MM.1S (cell line): ENCODE measurements at regions not wholly inside any gene's neighbourhood (a gene's known extent, or its start where the extent isn't known, plus 50 kb on each side); places are given as distances from the start of the nearest gene placed in this dataset.

Experiments
- DNase-seq: peaks from one replicate; pipeline ENCODE4 v3.0.0-alpha.2; 2015
- H2AFZ ChIP-seq: fragments of 300-600 bp; sonication (generic); 2 replicates; pipeline ENCODE4 v1.6.0; 2016; ENCODE audit warnings: antibody characterized with exemption, low read length
- H3F3A ChIP-seq: fragments of 300-600 bp; sonication (generic); 2 replicates; pipeline ENCODE4 v1.6.1; 2016; ENCODE audit warnings: mild to moderate bottlenecking, antibody characterized with exemption, low read length, moderate library complexity, mixed read lengths; ENCODE audit not compliant: insufficient read depth
- H3K27ac ChIP-seq: fragments of 300-600 bp; sonication (generic); 2 replicates; pipeline ENCODE4 v1.5.1; 2016; ENCODE audit warnings: mild to moderate bottlenecking, low read length
- H3K27me3 ChIP-seq: fragments of 300-600 bp; sonication (generic); replicated peaks from 2 replicates; pipeline ENCODE4 v1.6.0; 2016; ENCODE audit warnings: low read length; ENCODE audit not compliant: insufficient read depth
- H3K36me3 ChIP-seq: fragments of 300-600 bp; sonication (generic); replicated peaks from 2 replicates; pipeline ENCODE4 v1.6.1; 2016; ENCODE audit warnings: mild to moderate bottlenecking, low read length, mixed read lengths; ENCODE audit not compliant: insufficient read depth
- H3K4me1 ChIP-seq: fragments of 300-600 bp; sonication (generic); 2 replicates; pipeline ENCODE4 v1.6.1; 2016; ENCODE audit warnings: low read length, mixed read lengths
- H3K4me2 ChIP-seq: fragments of 300-600 bp; sonication (generic); 2 replicates; pipeline ENCODE4 v1.6.0; 2016; ENCODE audit warnings: low read depth, low read length
- H3K4me3 ChIP-seq: fragments of 300-600 bp; sonication (generic); 2 replicates; pipeline ENCODE4 v1.5.1; 2016; ENCODE audit warnings: low read length, mixed read lengths
- H3K79me2 ChIP-seq: fragments of 300-600 bp; sonication (generic); 2 replicates; pipeline ENCODE4 v1.6.1; 2016; ENCODE audit warnings: mixed run types, low read length, mixed read lengths
- H3K9ac ChIP-seq: fragments of 300-600 bp; sonication (generic); 2 replicates; pipeline ENCODE4 v1.6.1; 2016; ENCODE audit warnings: low read length, mixed read lengths
- H3K9me2 ChIP-seq: fragments of 300-600 bp; sonication (generic); replicated peaks from 2 replicates; pipeline ENCODE4 v1.6.1; 2016; ENCODE audit warnings: mild to moderate bottlenecking, low read length, mixed read lengths; ENCODE audit not compliant: insufficient read depth
- H3K9me3 ChIP-seq: fragments of 300-600 bp; sonication (generic); replicated peaks from 2 replicates; pipeline ENCODE4 v1.6.1; 2016; ENCODE audit warnings: mild to moderate bottlenecking, low read length, mixed read lengths; ENCODE audit not compliant: insufficient read depth
- H4K20me1 ChIP-seq: fragments of 300-600 bp; sonication (generic); 2 replicates; pipeline ENCODE4 v1.6.1; 2016; ENCODE audit warnings: mild to moderate bottlenecking, low read length, moderate library complexity, mixed read lengths; ENCODE audit not compliant: insufficient read depth
- CTCF ChIP-seq: fragments of 300-600 bp; sonication (generic); IDR thresholded peaks from 2 replicates; pipeline ENCODE4 v1.5.1; 2016; ENCODE audit warnings: antibody characterized with exemption, low read length, mixed read lengths
- EZH2 ChIP-seq: fragments of 300-600 bp; sonication (generic); optimal IDR thresholded peaks from 2 replicates; pipeline ENCODE3; 2017; ENCODE audit warnings: low read depth, mild to moderate bottlenecking, antibody characterized with exemption, low read length, mixed read lengths
- EZH2phosphoT487 ChIP-seq: fragments of 300-600 bp; sonication (generic); IDR thresholded peaks from 2 replicates; pipeline ENCODE4 v1.6.1; 2018; ENCODE audit warnings: antibody characterized with exemption, low read length

DNA sequence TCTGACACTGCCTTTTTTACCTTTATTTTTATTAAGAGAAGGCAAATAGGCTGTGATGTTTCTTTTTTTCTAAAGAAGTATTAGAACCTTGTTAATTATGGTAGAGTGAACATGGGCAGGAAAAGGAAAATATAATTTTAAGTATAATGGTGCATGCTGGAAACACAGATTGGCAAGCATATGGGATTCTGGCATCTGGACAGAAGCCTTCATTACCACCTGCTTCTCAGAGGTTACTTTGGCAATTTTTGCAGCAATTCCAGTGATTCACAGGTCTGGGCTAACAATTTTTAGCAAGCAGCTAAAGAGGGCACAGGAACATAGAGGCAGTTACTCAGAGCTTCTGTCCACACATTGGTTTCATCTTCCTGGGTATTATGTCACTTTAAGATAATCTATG is 258.3 kb downstream of the DIPK2A start:
- H3K4me1 ChIP-seq: no peaks in the 10 kb centered on the region
- H4K20me1 ChIP-seq: no peaks in the 10 kb centered on the region
- H3K79me2 ChIP-seq: no peaks in the 10 kb centered on the region
- DNase-seq: no peak
- no peaks in the 10 kb centered on the region for H3F3A ChIP-seq
- no peak overlapping the region for H3K9ac ChIP-seq
- no peak for TF ChIP-seq CTCF
- TF ChIP-seq EZH2phosphoT487: no peak
- TF ChIP-seq EZH2: no peak
- no peak overlapping the region for H3K27ac ChIP-seq
- H2AFZ ChIP-seq: no peak overlapping the region
- no peak overlapping the region for H3K4me2 ChIP-seq
- no peaks in the 10 kb centered on the region for H3K27me3 ChIP-seq
- H3K9me3 ChIP-seq: no peaks in the 10 kb centered on the region
- H3K36me3 ChIP-seq: no peaks in the 10 kb centered on the region
- H3K4me3 ChIP-seq: no peak overlapping the region
- no peaks in the 10 kb centered on the region for H3K9me2 ChIP-seq

DNA sequence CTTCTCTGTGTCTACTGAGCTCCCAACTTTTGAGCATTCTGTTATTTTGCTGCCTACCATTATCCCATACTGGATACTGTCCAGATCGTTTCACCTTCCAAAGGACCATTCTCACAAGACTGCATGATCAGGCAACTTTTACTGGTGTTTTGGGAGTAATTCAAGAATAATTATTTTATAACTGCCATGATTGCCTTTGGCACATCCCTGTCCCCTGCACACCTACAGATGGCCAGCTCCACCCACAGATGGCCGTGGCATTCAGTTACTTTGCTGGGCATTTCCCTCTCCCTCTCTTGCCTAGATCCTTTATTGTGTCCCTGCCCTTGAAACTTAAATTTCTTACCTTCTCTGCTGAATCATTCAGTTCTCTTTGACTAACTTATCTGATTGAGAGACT is 263.9 kb downstream of the DIPK2A start:
- Histone ChIP-seq H3F3A (no peaks in the 10 kb centered on the region), H3K4me3 (no peak overlapping the region), H4K20me1 (no peaks in the 10 kb centered on the region), H3K27ac (no peak overlapping the region), H3K4me1 (no peaks in the 10 kb centered on the region), H3K9me2 (no peaks in the 10 kb centered on the region), H2AFZ (no peak overlapping the region), H3K4me2 (no peak overlapping the region), H3K9me3 (no peaks in the 10 kb centered on the region), H3K36me3 (no peaks in the 10 kb centered on the region), H3K27me3 (no peaks in the 10 kb centered on the region), H3K79me2 (no peaks in the 10 kb centered on the region), H3K9ac (no peak overlapping the region)
- TF ChIP-seq CTCF (no peak), EZH2phosphoT487 (no peak), EZH2 (no peak)
- no peak for DNase-seq

- Histone ChIP-seq H3K4me2 (no peak overlapping the region), H3K9me2 (no peaks in the 10 kb centered on the region), H3K4me3 (no peak overlapping the region), H3K9me3 (no peaks in the 10 kb centered on the region), H3K9ac (no peak overlapping the region), H3F3A (no peaks in the 10 kb centered on the region), H3K4me1 (no peaks in the 10 kb centered on the region), H3K36me3 (no peaks in the 10 kb centered on the region), H3K79me2 (no peaks in the 10 kb centered on the region), H2AFZ (no peak overlapping the region), H3K27me3 (no peaks in the 10 kb centered on the region), H3K27ac (no peak overlapping the region), H4K20me1 (no peaks in the 10 kb centered on the region)
- TF ChIP-seq CTCF: no peak
- TF ChIP-seq EZH2phosphoT487: no peak
- TF ChIP-seq EZH2: no peak
- DNase-seq: no peak
Measured at GRCh38 chr3:144237351-144237750, 265.7 kb downstream of the DIPK2A start.

- H3K9me2 ChIP-seq: no peaks in the 10 kb centered on the region
- no peak overlapping the region for H3K4me2 ChIP-seq
- H3K27me3 ChIP-seq: no peaks in the 10 kb centered on the region
- H3K9ac ChIP-seq: no peak overlapping the region
- H4K20me1 ChIP-seq: no peaks in the 10 kb centered on the region
- DNase-seq: no peak
- no peaks in the 10 kb centered on the region for H3K4me1 ChIP-seq
- no peaks in the 10 kb centered on the region for H3K9me3 ChIP-seq
- no peak for TF ChIP-seq EZH2
- no peak for TF ChIP-seq EZH2phosphoT487
- no peak for TF ChIP-seq CTCF
- no peaks in the 10 kb centered on the region for H3K79me2 ChIP-seq
- no peak overlapping the region for H2AFZ ChIP-seq
- no peak overlapping the region for H3K27ac ChIP-seq
- H3K36me3 ChIP-seq: no peaks in the 10 kb centered on the region
- H3F3A ChIP-seq: no peaks in the 10 kb centered on the region
- H3K4me3 ChIP-seq: no peak overlapping the region
Measured at GRCh38 chr3:144241404-144241803, 269.8 kb downstream of the DIPK2A start.
